Brain pericyte (primary cell): ENCODE measurements at regions not wholly inside any gene's neighbourhood (a gene's known extent, or its start where the extent isn't known, plus 50 kb on each side); places are given as distances from the start of the nearest gene placed in this dataset.
A peak's percentile ranks its signal among the peaks of the same experiment; 100 is the strongest.
"Not testable (repeated sequence)": the region's sequence is repeated elsewhere in the genome, so short reads cannot be mapped to it uniquely, and the experiment has no call there.

Experiments used
- DNase-seq: peaks from one replicate; pipeline ENCODE4 v3.0.0-alpha.2; 2012; ENCODE audit warnings: low read depth, low spot score

DNA sequence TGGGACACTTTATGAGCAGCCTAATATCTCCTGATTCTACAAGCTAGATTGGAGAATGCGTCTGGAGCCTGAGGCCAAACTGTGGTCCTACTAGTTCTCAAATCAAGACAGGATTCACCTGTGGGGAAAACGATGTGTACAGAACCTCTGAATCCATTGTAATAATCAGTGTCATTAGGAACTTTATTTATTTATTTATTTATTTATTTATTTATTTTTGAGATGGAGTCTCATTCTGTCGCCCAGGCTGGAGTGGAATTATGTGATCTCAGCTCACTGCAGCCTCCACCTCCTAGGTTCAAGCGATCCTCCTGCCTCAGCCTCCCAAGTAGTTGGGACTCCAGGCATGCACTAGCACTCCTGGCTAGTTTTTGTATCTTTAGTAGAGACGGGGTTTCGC lies 52.6 kb upstream of the KIF26B start:
- DNase-seq = not testable (repeated sequence)

GRCh38 chr1:245099401-245099800 lies 55.4 kb upstream of the KIF26B start:
- no peak for DNase-seq

DNA sequence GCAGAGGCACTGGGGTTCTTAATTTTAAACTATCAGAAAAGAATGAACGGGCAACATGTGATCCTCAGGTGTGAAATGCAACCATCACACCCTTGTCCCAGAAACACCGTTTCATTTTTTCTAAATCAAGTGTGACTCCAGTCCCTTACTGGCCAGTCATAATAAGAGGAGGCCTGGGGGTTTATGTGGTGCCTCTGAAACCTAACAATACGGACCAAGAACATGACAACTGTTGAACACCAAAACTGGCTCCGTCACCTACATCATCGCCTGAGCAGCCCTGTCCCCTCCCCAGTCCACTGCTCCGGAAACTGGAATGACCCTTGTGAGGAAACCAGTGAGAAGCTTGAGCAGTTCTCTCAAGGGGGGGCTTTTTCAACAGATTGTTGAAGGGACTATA lies 55.9 kb upstream of the KIF26B start:
- no peak for DNase-seq

GRCh38 chr1:245096311-245097066 lies 58.3 kb upstream of the KIF26B start:
- DNase-seq = no peak

GRCh38 chr1:245095903-245096302 lies 58.9 kb upstream of the KIF26B start:
- DNase-seq = no peak

- DNase-seq = no peak
Observed at GRCh38 chr1:245094954-245095353, 59.8 kb upstream of the KIF26B start.

- no peak for DNase-seq
Observed at GRCh38 chr1:245094092-245094491, 60.7 kb upstream of the KIF26B start.

- no peak for DNase-seq
Observed at GRCh38 chr1:245092638-245092976, 62.2 kb upstream of the KIF26B start.

DNA sequence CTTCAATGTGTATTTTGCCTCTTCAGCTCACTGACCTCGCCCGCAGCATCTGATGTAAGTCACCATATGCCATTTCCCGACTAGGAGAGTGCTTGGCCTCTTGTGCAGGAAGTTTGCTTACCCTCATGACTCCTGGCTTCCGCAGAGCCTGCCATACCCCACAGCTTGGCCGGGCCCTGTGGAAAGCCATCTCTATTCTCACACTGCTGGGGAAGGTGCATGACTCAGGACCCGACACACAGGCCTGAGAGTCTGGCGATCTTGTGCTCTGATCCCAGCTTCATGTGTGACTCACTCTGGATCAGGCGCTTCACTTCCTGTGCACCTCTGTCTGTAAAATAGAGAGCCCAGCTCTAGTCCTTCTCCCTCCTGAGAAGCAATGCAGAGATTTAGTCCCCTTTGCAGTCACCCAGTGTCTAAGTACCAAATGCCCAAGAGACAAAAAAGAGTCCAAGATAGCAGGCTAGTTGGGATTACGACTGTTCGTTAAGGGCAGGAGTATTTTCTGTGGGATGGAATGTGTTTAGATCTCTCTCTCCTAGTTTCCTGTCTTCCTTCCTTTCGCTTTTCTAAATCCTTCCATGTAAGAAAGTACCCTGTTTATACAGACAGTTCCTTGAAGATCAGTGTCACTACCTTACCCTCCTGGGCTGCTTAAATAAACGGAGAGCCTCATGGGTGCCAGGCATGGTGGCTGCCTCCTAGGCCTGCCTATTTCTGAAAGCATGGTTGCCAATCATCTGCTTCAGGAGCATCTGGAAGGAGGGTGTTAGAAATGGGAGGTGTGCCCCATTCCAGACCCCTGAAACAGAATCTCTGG lies 62.8 kb upstream of the KIF26B start:
- peak; percentile 78 for DNase-seq

DNA sequence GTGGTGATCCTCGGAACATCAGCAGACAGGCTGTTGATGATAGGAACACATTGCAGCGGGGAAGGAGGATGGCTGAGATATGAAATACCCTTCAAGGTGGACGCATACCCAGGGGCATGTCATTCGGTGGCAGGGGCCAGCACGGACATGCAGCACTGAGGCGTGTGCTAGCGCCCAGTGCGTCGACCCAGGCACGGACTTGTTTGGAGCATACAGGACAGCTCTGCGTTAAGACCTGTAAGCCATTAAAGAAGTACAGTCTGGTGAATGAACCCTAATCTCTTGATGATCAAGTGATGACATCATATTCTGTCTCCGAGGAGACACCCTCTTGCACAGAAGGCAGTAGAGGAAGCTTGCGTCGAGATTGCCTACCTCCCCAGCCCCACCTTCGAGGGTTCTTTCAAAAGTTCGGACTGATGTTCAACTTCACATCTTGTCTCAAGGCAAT lies 63.6 kb upstream of the KIF26B start:
- no peak for DNase-seq

DNA sequence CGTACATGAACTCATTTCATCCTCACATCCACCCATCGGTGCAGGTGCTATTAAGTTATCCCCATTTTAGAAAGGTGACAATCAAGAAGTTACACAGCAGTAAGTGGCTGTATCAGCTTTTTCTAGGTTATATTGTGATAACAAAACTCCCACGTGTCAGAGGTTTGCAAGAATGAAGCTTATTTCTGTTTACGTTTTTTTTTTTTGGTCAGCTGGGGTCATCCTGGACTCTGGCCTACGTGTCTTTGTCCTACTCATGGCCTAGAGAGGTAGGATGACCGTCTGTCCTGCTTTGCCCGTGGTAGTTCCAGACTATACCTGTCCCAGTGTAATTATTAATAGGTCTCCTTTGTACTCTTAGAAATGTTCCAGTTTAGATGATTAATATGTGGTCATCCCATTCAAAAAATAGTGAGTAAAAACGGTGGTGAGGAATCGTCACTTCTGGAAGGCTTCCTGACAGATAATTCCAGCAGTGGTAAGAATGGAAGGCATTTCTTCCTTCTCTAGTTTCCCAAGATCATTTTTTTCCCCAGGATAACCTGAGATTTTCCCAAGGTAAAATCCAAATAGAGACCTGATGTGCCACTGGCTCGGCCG lies 64.2 kb upstream of the KIF26B start:
- DNase-seq = no peak

DNA sequence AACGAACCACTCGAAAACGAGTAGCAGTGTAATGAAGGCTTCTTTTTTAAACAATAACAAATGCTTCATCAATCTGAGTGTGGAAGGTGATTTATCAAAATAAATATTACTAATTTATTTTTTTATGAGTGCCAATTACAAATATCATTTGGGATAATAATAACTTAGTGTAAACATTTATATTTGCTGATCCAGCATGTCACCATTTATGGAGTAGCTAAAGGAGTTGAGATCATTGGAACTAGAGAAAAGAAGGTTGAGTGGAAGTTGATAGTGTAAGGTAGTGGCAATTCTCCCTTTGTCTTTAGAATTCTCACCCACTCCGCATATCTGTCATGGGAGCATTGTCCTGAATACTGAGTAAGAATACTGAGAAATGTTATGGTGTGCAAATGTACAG lies 67.1 kb upstream of the KIF26B start:
- no peak for DNase-seq

GRCh38 chr1:245086389-245086969 lies 68.3 kb upstream of the KIF26B start:
- DNase-seq = no peak

- DNase-seq = no peak
Observed at GRCh38 chr1:245085508-245086095, 69.2 kb upstream of the KIF26B start.

DNA sequence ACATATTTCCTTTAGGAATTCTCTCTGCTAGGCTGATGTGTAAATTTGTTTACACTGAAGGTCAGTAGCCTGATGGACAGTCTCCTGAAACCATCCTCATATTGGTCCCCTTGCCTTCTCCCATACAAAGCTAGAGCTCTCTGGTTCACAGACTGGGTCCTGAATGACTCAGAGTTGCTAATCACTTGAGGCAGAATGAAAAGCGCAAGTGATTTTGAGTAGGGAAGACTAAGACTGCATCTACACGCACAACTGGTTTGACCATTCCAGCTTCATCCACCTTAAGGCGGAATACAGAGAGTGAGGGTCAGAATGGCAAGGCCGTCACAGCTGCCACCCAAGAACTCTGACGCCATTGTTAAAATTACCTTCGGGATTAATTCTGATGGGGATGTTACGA lies 70.2 kb upstream of the KIF26B start:
- DNase-seq = no peak

GRCh38 chr1:245079021-245079609 lies 75.7 kb upstream of the KIF26B start:
- DNase-seq = no peak

DNA sequence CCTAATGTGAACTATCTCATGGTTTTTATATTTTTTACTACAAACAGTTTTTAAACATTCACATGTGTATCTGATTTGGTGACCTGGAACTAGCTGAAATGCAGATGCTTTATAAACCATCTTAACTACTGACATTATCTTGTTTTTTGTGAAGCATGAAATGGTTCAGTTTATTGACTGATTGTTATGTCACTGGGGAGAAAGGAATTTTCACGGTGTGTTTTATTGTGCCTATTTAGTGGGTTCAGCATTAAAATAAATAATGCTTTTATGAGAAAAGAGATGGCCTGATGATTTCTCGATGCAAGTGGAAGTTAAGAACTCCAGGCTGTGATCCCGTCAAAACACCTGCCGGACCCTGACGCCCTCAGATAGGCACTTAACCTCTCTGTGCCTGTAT lies 79.9 kb upstream of the KIF26B start:
- DNase-seq = no peak

DNA sequence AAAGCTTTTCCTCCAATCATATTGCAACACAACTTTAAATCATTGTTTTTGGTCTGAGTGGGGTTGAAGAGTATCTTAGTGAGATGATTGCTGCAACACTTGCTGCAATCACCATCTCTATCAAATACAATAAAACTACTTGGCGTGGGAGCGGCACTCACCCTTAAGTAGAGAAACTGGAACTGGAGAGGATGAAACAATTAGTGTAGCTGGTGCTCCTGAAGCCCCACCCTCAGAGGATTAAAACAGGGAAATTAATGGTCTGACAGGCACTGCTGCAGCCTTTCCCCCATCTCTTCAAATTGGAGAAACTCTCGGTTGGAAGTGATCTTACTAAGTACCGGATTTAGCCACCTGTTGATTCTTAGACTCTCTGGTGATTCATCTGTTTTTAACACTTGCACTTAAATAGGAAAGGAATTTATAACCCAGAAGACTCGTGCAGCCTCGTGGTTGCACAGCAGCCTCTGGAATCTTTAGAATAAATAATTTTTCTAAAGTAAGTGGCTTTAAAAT lies 80.5 kb upstream of the KIF26B start:
- DNase-seq = no peak

GRCh38 chr1:245070836-245071615 lies 83.8 kb upstream of the KIF26B start:
- no peak for DNase-seq

- no peak for DNase-seq
Observed at GRCh38 chr1:245067257-245067656, 87.5 kb upstream of the KIF26B start.
